ENCODE measurements at regions not wholly inside any gene's neighbourhood (a gene's known extent, or its start where the extent isn't known, plus 50 kb on each side); places are given as distances from the start of the nearest gene placed in this dataset.
"Not testable (repeated sequence)": the region's sequence is repeated elsewhere in the genome, so short reads cannot be mapped to it uniquely, and the experiment has no call there.

GRCh38 chr21:35982717-35983116, 77.6 kb downstream of the SETD4 start:
- no peak for DNase-seq (ENCODE audit: low read depth)

DNA sequence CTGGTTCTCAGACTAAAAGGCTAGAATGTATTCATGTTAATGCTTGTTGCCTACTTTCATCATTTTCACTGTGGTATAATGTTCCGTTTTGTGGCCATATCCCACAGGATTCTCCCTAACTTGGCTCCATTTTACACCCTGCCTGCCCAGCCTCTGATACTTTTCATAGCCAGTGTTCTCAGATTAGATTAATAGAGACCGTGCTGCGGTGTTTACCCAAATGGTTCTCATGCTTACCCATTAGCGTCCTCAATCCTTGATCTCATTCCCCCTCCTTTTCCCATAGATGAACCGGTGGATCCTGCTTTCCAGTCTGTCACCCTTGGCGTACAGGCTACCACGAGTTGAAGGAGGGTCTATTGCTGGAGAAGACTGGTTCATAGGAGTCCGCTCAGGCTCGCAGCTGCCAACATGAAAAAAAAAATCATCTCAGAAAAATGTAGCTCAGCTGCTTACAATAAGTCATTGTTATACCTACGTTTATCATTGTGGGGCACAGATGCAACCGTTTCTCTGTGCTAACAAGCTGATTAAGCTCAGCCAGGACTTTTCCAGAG, 78.7 kb downstream of the SETD4 start:
- no peak for DNase-seq (ENCODE audit: low read depth)

GRCh38 chr21:35980821-35981220, 79.5 kb downstream of the SETD4 start:
- no peak for DNase-seq (ENCODE audit: low read depth)

- not testable (repeated sequence) for DNase-seq (ENCODE audit: low read depth)
Measured at GRCh38 chr21:35977860-35978259, 82.5 kb downstream of the SETD4 start.

DNA sequence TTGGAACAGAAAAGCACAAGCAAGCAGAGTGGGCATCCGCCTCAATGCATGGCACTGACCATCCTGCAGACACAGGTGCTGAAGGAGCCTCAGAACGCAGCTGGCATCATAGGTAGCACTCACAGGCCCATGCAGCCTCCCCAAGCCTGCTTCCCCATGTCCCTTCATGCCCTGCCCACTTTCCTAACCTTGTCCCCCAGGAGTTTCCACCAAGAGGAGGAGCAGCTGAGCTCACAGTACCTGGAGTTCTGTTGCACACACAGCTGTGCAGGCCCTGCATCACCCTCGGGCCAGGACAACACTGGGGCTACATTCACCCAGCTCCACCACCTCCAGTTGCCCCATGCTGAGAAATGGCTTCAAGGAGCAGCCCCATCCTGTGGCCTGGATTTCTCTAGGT, 83.4 kb downstream of the SETD4 start:
- DNase-seq (ENCODE audit: low read depth) = no peak

DNA sequence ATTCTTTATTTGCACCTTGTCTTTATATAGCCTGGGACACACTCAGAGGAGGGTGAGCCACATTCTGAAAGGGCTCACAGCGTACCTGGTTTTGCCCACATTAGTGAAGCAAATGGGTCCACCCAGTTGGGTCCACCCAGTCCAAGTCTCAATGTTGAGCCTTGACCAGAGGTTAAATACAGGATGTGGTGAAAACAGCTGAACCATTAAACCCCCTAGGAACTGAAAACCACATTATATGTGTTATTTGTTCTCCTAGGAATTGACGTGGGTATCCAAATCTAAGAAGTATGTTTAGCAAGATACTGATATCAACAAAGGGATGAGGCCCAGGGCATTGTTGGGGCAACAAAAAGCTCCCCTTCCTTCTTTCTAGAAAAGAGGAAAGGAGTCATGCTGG, 83.8 kb downstream of the SETD4 start:
- DNase-seq (ENCODE audit: low read depth) = no peak

DNA sequence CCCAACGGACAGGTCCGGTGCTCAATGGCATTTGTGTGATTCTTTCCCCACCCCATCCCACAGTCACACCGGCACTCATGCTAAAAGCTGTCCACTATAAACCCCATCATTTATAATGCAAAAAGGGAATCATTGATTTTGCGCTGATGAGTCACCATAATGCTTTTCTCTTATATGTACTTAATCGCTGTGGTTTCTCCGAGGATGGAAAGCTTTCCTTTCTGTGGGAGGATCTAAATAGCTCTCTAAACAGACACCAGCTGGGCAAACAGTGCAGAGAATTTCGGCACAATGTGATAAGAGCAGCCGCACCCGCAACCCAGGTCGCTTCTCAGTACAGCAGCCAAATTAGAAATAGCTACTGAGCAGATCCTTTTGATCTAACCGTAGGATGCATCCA, 85.6 kb downstream of the SETD4 start:
- peak; percentile 25 for DNase-seq (ENCODE audit: low read depth)

- DNase-seq (ENCODE audit: low read depth) = no peak
Measured at GRCh38 chr21:35971824-35972223, 88.5 kb downstream of the SETD4 start.

GRCh38 chr21:35969281-35969680, 91.0 kb downstream of the SETD4 start:
- no peak for DNase-seq (ENCODE audit: low read depth)

DNA sequence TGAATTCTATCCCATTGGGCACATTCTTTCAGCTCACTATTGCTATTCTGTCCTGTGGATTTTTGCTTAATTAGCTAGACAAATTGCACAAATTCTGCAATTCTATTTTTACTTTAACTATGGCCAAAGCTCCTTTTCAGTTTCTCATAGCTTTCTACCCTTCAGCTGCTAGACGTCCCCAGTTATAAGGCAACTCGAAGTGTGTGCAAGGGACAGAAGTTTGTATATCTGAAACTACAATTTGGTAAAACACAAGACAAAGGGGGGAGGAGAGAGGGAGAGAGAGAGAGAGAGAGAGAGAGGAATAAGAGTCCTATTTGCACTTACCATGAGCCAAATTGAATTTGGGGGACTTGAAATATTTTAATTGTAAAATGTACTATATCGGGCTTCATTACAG, 91.8 kb downstream of the SETD4 start:
- DNase-seq (ENCODE audit: low read depth) = no peak

DNA sequence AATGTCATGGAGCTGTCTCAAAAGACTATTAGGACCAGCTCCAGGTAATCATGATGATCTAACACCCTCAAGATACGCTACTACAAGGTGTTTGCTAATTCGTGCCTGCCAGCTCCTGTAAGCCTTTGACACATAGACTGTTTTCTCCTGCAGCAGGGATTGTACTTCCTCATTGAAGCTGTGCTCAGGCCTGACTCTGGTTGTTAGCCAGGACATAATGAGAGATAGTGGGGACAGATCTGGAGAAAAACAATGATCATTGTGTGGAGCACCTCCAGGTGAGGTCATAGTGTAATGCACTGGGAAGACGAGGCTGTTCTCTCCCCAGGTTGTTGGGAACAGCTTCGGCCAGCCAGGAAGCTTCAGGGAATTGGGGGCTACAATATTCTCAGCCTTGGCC, 94.6 kb downstream of the SETD4 start:
- no peak for DNase-seq (ENCODE audit: low read depth)

DNA sequence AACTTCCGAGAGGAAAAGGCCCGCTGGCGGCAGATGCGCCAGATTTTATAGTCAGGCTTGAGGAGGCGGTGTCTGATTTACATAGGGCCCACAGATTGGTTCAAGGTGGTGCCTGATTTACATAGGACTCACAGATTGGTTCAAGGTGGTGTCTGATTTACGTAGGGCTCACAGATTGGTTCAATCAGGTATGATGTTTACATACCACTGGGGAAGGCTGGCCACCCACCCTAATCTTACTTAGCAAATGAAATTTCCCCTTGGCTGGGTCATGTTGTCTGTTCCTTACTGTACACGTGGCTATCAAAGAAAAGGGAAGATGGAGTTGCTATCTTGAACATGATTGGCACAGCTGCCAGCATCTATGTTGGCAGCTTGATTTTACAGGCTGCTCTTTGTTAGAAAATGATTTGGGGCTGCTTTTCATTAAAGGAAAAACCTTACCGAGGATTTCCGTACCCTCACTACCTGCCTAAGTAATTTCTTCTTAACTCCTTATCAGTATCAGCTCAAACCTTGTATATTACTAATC, 96.3 kb downstream of the SETD4 start:
- DNase-seq (ENCODE audit: low read depth) = peak; percentile 80

GRCh38 chr21:35962917-35963316, 97.4 kb downstream of the SETD4 start:
- DNase-seq (ENCODE audit: low read depth) = no peak

GRCh38 chr21:35954066-35954465, 106.3 kb downstream of the SETD4 start:
- DNase-seq (ENCODE audit: low read depth) = no peak

- DNase-seq (ENCODE audit: low read depth) = no peak
Measured at GRCh38 chr21:35953597-35953996, 106.7 kb downstream of the SETD4 start.

DNA sequence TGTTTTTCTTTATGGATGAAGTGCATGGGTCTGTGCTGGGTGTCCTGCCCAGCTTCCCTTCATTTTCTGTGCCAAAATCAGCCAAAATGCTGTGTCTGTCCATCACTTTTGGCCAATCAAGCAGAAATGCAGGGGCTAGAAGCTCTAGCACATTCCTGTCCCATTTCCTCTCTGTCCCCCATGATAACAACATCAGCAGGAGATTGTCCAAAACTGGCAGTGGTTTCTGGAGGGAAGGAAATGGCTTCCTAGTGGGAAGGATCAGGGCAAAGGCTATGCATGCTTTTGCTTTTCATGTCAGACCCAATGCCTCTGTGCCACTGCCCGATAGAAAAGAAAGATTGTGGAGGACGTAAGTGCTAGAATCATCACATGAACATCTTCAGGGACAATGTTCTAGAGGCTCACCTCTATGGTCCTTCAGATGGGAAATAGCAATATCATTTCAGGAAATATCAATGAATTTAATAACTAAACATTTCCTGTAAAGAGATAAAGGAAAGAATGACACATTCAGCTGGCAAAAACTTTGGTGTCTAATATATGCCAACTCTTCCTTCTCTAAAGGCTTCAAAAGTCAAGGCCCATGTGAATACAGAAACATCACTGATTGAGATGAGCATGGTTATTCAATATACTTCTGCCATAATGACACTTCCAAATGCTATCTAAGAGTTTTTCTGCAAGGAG, 107.5 kb downstream of the SETD4 start:
- DNase-seq (ENCODE audit: low read depth) = no peak

GRCh38 chr21:35948982-35949381, 111.3 kb downstream of the SETD4 start:
- no peak for DNase-seq (ENCODE audit: low read depth)

DNA sequence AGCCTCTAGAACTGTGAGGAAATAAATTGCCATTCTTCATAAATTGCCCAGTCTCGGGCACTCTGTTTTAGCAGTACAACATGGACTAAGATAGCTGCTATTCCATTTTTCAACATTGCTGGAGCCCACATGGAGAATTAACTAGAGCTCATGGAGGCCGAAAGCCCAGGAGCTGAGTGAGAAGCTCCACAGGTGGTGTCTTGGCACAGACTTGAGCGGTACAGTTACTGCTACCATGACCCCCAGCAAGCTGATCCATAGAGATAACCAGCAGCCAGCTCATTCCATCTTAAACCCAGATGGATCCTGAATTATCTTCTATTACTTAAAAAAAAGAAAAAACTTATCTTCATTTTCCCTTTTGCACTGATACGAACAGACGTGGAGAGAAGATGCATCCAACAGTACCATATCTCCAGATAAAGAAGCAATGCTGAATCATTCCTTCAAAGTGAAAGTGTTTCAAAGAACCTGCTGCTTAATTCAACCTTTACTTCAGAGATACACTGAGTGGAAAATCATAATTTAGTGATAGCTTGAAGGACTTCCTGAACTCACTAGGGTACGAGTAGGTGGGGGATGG, 115.1 kb downstream of the SETD4 start:
- no peak for DNase-seq (ENCODE audit: low read depth)

- DNase-seq (ENCODE audit: low read depth) = no peak
Measured at GRCh38 chr21:35943752-35944151, 116.6 kb downstream of the SETD4 start.

GRCh38 chr21:35942211-35943144, 117.8 kb downstream of the SETD4 start:
- no peak for DNase-seq (ENCODE audit: low read depth)

DNA sequence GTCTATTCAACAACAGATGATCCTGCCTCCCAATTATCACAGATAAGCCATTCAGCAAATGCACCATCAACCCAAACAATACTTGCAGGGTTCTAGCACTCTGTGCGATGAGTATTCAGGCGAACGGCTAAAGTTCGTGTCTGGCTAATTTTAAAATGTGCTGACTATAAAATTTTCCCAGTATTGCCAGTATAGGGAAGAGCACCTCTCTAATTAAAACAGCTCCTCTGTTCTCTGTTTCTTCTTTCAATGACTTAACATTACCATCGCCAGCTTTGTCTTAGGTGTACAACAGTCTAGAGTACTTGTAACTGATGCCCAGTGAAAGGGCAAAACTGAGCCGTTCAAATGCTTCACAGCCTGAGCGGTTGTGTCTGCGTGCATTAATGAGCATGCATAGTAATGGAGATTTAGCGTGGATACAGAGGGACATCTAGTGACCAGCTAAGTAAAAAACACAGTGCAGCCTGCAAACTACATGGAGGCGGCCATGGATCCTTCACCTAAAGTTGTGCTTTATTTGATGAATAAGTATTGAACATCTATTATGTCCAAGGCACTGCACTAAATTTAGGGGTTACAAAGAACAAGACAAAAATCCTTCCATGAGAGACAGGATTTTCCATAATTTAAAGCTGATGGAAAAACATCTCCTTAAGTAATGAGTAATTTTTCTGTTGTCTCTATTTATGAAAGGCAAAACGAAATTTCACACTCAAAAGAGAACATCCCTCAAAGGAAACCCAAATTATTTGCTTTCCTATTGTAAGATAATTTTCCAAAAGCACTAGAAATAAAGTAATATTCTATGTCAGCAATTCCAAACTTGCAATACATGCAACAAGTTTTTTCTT, 120.0 kb downstream of the SETD4 start:
- DNase-seq (ENCODE audit: low read depth) = peak; percentile 63

All from HT1080 (cell line).